Right ventricle myocardium inferior (tissue), 1 donor: ENCODE measurements at regions not wholly inside any gene's neighbourhood (a gene's known extent, or its start where the extent isn't known, plus 50 kb on each side); places are given as distances from the start of the nearest gene placed in this dataset.
A peak's percentile ranks its signal among the peaks of the same experiment; 100 is the strongest.

ENCODE experiments used
- ATAC-seq: fragments of 200-7000 bp; cut with Tn5 transposase; one replicate; pipeline ENCODE4 v1.9.1; 2020; ENCODE audit warnings: mild to moderate bottlenecking, moderate library complexity
- DNase-seq: peaks from one replicate; pipeline ENCODE4 v3.0.0; 2021; ENCODE audit errors: missing footprints
- intact Hi-C: fragments of 100-400 bp; cut with DNase I; formaldehyde crosslinking; loops from one replicate; pipeline ENCODE4 v1.11.0; 2022
- donor health status: DM: no; HTN: yes; CAD: no; lungs with severe emphysema.

- intact Hi-C loops: no loop called here
- ATAC-seq: no peak
Measured at GRCh38 chr4:17313194-17313593, 198.7 kb downstream of the QDPR start.

GRCh38 chr4:17310269-17310652, 201.6 kb downstream of the QDPR start:
- no peak for DNase-seq
- ATAC-seq: no peak
- intact Hi-C loops: no loop called here

More at GRCh38 chr4:17313194-17313593, 198.7 kb downstream of the QDPR start:
- DNase-seq: no peak

GRCh38 chr4:17309567-17310268, 202.2 kb downstream of the QDPR start:
- intact Hi-C loops: no loop called here
- ATAC-seq (no peak), DNase-seq (no peak)

GRCh38 chr4:17301869-17302268, 210.0 kb downstream of the QDPR start:
- ATAC-seq: peak; percentile 34
- no peak for DNase-seq
- intact Hi-C loops: no loop called here

GRCh38 chr4:17301266-17301665, 210.6 kb downstream of the QDPR start:
- DNase-seq: no peak
- intact Hi-C loops: no loop called here
- ATAC-seq: peak; percentile 26

- intact Hi-C loops: no loop called here
- ATAC-seq (no peak), DNase-seq (no peak)
Measured at GRCh38 chr4:17296921-17297890, 214.7 kb downstream of the QDPR start.

GRCh38 chr4:17293901-17294300, 218.0 kb downstream of the QDPR start:
- intact Hi-C loops: no loop called here
- ATAC-seq (no peak), DNase-seq (no peak)

- ATAC-seq (no peak), DNase-seq (no peak)
- intact Hi-C loops: no loop called here
Measured at GRCh38 chr4:17288151-17288550, 223.7 kb downstream of the QDPR start.

- ATAC-seq: no peak
- no peak for DNase-seq
- intact Hi-C loops: no loop called here
Measured at GRCh38 chr4:17286752-17287460, 225.0 kb downstream of the QDPR start.

- ATAC-seq: no peak
- intact Hi-C loops: no loop called here
- no peak for DNase-seq
Measured at GRCh38 chr4:17285747-17286146, 226.1 kb downstream of the QDPR start.

- intact Hi-C loops: no loop called here
- DNase-seq: no peak
- peak; percentile 49 for ATAC-seq
Measured at GRCh38 chr4:17284323-17285175, 227.3 kb downstream of the QDPR start.

- ATAC-seq (no peak), DNase-seq (no peak)
- intact Hi-C loops: no loop called here
Measured at GRCh38 chr4:17283832-17284231, 228.1 kb downstream of the QDPR start.

GRCh38 chr4:17283251-17283650, 228.6 kb downstream of the QDPR start:
- intact Hi-C loops: no loop called here
- ATAC-seq: no peak
- no peak for DNase-seq

- ATAC-seq: no peak
- intact Hi-C loops: no loop called here
- no peak for DNase-seq
Measured at GRCh38 chr4:17280261-17281018, 231.4 kb downstream of the QDPR start.

- DNase-seq (no peak), ATAC-seq (peak; percentile 68)
- intact Hi-C loops: no loop called here
Measured at GRCh38 chr4:17276776-17277175, 235.1 kb downstream of the QDPR start.

GRCh38 chr4:17275836-17276235, 236.1 kb downstream of the QDPR start:
- no peak for DNase-seq
- no peak for ATAC-seq
- intact Hi-C loops: no loop called here

- no peak for DNase-seq
- intact Hi-C loops: no loop called here
- peak; percentile 51 for ATAC-seq
Measured at GRCh38 chr4:17273047-17273446, 238.8 kb downstream of the QDPR start.

GRCh38 chr4:17272154-17272553, 239.7 kb downstream of the QDPR start:
- ATAC-seq (no peak), DNase-seq (no peak)
- intact Hi-C loops: no loop called here
